IMR-90 (cell line): ENCODE measurements at regions not wholly inside any gene's neighbourhood (a gene's known extent, or its start where the extent isn't known, plus 50 kb on each side); places are given as distances from the start of the nearest gene placed in this dataset.

Experiments used
- BHLHE40 ChIP-seq: fragments of 150-350 bp; IDR thresholded peaks from 2 replicates; pipeline ENCODE4 v1.6.1; 2016; ENCODE audit warnings: mild to moderate bottlenecking, low read depth, low read length
- CEBPB ChIP-seq: IDR thresholded peaks from 2 replicates; pipeline ENCODE4 v1.6.1; 2012; ENCODE audit warnings: low read depth, low read length, improper control_type of control experiment
- CHD1 ChIP-seq: IDR thresholded peaks from 2 replicates; pipeline ENCODE4 v1.6.1; 2012; ENCODE audit warnings: low read depth, low read length, improper control_type of control experiment
- NFE2L2 ChIP-seq: fragments of 150-350 bp; IDR thresholded peaks from 2 replicates; pipeline ENCODE4 v1.6.1; 2016; ENCODE audit warnings: low read depth, mild to moderate bottlenecking, low read length
- POLR2A ChIP-seq: IDR thresholded peaks from 2 replicates; pipeline ENCODE4 v1.6.1; 2012; ENCODE audit warnings: mild to moderate bottlenecking, low read depth, low read length
- RAD21 ChIP-seq: IDR thresholded peaks from 2 replicates; pipeline ENCODE4 v1.6.1; 2012; ENCODE audit warnings: low read length, improper control_type of control experiment
- RFX5 ChIP-seq: IDR thresholded peaks from 2 replicates; pipeline ENCODE4 v1.8.0; 2012; ENCODE audit warnings: low read depth, mild to moderate bottlenecking, low read length, moderate library complexity
- TF ChIP-seq, protein P1 (sequence below): conservative IDR thresholded peaks from 2 replicates; pipeline ENCODE4 v1.5.1; 2012; ENCODE audit warnings: mild to moderate bottlenecking, low read depth, low read length, improper control_type of control experiment
- TF ChIP-seq, protein P2 (sequence below): fragments of 150-350 bp; IDR thresholded peaks from 2 replicates; pipeline ENCODE4 v1.6.1; 2016; ENCODE audit warnings: low read depth, mild to moderate bottlenecking, low read length, moderate library complexity, borderline replicate concordance
- TF ChIP-seq, protein P3 (sequence below): fragments of 150-350 bp; IDR thresholded peaks from 2 replicates; pipeline ENCODE4 v1.6.1; 2017; ENCODE audit warnings: mild to moderate bottlenecking, antibody characterized with exemption, low read length, low read depth

DNA sequence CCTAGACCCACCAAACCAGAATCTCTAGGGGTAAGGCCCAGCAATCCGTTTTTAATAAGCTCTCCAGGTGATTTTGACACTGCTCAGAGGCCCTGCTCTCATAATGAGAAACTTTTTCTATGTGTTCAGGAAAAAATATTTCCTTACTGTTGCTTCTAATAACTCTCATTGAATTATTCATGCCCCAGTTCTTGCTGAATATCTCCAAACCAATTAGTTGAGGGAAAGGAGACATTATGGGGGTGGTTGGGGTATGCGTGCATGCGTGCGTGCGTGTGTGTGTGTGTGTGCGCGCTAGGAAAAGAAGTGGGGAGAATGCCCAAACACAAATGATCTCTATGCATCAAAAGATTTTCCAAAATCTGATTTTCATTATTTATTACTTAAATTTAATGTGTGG lies 411.4 kb downstream of the PIK3R1 start:
- no peak for TF ChIP-seq CHD1
- TF ChIP-seq, protein P1, sequence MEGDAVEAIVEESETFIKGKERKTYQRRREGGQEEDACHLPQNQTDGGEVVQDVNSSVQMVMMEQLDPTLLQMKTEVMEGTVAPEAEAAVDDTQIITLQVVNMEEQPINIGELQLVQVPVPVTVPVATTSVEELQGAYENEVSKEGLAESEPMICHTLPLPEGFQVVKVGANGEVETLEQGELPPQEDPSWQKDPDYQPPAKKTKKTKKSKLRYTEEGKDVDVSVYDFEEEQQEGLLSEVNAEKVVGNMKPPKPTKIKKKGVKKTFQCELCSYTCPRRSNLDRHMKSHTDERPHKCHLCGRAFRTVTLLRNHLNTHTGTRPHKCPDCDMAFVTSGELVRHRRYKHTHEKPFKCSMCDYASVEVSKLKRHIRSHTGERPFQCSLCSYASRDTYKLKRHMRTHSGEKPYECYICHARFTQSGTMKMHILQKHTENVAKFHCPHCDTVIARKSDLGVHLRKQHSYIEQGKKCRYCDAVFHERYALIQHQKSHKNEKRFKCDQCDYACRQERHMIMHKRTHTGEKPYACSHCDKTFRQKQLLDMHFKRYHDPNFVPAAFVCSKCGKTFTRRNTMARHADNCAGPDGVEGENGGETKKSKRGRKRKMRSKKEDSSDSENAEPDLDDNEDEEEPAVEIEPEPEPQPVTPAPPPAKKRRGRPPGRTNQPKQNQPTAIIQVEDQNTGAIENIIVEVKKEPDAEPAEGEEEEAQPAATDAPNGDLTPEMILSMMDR = no peak
- TF ChIP-seq POLR2A = no peak
- TF ChIP-seq BHLHE40 = no peak
- TF ChIP-seq RAD21 = no peak
- TF ChIP-seq CEBPB = no peak
- TF ChIP-seq RFX5 = no peak
- no peak for TF ChIP-seq NFE2L2
- TF ChIP-seq, protein P2, sequence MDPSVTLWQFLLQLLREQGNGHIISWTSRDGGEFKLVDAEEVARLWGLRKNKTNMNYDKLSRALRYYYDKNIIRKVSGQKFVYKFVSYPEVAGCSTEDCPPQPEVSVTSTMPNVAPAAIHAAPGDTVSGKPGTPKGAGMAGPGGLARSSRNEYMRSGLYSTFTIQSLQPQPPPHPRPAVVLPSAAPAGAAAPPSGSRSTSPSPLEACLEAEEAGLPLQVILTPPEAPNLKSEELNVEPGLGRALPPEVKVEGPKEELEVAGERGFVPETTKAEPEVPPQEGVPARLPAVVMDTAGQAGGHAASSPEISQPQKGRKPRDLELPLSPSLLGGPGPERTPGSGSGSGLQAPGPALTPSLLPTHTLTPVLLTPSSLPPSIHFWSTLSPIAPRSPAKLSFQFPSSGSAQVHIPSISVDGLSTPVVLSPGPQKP = no peak
- TF ChIP-seq, protein P3, sequence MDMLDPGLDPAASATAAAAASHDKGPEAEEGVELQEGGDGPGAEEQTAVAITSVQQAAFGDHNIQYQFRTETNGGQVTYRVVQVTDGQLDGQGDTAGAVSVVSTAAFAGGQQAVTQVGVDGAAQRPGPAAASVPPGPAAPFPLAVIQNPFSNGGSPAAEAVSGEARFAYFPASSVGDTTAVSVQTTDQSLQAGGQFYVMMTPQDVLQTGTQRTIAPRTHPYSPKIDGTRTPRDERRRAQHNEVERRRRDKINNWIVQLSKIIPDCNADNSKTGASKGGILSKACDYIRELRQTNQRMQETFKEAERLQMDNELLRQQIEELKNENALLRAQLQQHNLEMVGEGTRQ = no peak
